Activated naive CD4-positive, alpha-beta T cell (primary cell): ENCODE measurements at regions not wholly inside any gene's neighbourhood (a gene's known extent, or its start where the extent isn't known, plus 50 kb on each side); places are given as distances from the start of the nearest gene placed in this dataset.

Experiments
- DNase-seq, 4 experiments: peaks; one replicate each; lab custom pipeline; 2025; lab: John Stamatoyannopoulos, UW

- no peak for DNase-seq
Measured at GRCh38 chr13:64311948-64312347, 2896.3 kb upstream of the PCDH20 start.

GRCh38 chr13:64311112-64311511 lies 2895.5 kb upstream of the PCDH20 start:
- no peak for DNase-seq

- DNase-seq: no peak
Measured at GRCh38 chr13:64305246-64305645, 2889.6 kb upstream of the PCDH20 start.

GRCh38 chr13:64300239-64300638 lies 2884.6 kb upstream of the PCDH20 start:
- DNase-seq: no peak

- DNase-seq: no peak
Measured at GRCh38 chr13:64293923-64294322, 2878.3 kb upstream of the PCDH20 start.

- DNase-seq: no peak
Measured at GRCh38 chr13:64289702-64290101, 2874.1 kb upstream of the PCDH20 start.

GRCh38 chr13:64283926-64284325 lies 2868.3 kb upstream of the PCDH20 start:
- DNase-seq: no peak

GRCh38 chr13:64278493-64278892 lies 2862.8 kb upstream of the PCDH20 start:
- DNase-seq: no peak

GRCh38 chr13:64277097-64277496 lies 2861.4 kb upstream of the PCDH20 start:
- no peak for DNase-seq

- no peak for DNase-seq
Measured at GRCh38 chr13:64276232-64276631, 2860.6 kb upstream of the PCDH20 start.

GRCh38 chr13:64274481-64275217 lies 2859.0 kb upstream of the PCDH20 start:
- no peak for DNase-seq

GRCh38 chr13:64273780-64274179 lies 2858.1 kb upstream of the PCDH20 start:
- no peak for DNase-seq

- DNase-seq: no peak
Measured at GRCh38 chr13:64272681-64273080, 2857.0 kb upstream of the PCDH20 start.

GRCh38 chr13:64266024-64266423 lies 2850.4 kb upstream of the PCDH20 start:
- no peak for DNase-seq

GRCh38 chr13:64263285-64263684 lies 2847.6 kb upstream of the PCDH20 start:
- no peak for DNase-seq

- DNase-seq: no peak
Measured at GRCh38 chr13:64256751-64257150, 2841.1 kb upstream of the PCDH20 start.

GRCh38 chr13:64255988-64256387 lies 2840.3 kb upstream of the PCDH20 start:
- no peak for DNase-seq

GRCh38 chr13:64248371-64249065 lies 2832.9 kb upstream of the PCDH20 start:
- no peak for DNase-seq

GRCh38 chr13:64239372-64239771 lies 2823.7 kb upstream of the PCDH20 start:
- DNase-seq: no peak

- no peak for DNase-seq
Measured at GRCh38 chr13:64234255-64234654, 2818.6 kb upstream of the PCDH20 start.

- DNase-seq: no peak
Measured at GRCh38 chr13:64223016-64223415, 2807.4 kb upstream of the PCDH20 start.

GRCh38 chr13:64206430-64207225 lies 2791.0 kb upstream of the PCDH20 start:
- no peak for DNase-seq

GRCh38 chr13:64202517-64202916 lies 2786.9 kb upstream of the PCDH20 start:
- DNase-seq: no peak
